ENCODE measurements at regions not wholly inside any gene's neighbourhood (a gene's known extent, or its start where the extent isn't known, plus 50 kb on each side); places are given as distances from the start of the nearest gene placed in this dataset.
"Not testable (repeated sequence)": the region's sequence is repeated elsewhere in the genome, so short reads cannot be mapped to it uniquely, and the experiment has no call there.

DNA sequence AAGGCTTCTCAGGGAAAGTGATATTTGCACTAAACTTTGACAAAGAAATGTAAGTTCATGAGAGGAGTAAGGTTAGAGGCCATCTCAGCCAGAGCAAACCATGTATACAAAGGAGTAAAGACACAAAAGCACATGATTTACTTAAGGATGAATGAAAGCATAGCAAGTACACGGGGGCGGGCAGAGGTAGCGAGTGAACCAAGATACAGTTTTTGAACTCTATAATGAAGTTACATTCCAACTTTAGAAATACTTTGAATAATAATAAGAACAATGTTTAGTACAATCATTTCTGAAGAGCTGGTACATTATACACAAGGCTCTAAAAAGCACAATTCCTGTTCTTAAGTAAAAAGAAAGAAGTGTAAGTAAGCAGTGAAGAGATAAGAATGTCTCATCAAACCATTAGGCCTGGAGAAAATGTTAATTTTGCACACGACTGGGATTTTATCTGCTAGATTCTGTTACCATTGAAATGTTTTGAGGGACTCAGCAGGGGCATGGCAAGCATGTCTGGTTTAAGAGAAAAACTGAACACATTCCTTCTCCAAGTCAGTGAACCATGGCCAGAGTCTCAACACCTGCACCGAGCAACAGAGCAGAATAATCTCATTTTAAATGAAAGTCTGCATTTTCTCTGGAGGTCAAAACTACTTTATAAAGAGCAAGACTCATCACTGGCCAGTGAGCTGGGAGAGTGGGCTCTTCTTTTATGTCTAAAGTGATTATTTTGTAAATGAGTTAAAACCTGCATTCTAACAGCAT is 147.6 kb upstream of the TRPM3 start:
- no peak for DNase-seq

DNA sequence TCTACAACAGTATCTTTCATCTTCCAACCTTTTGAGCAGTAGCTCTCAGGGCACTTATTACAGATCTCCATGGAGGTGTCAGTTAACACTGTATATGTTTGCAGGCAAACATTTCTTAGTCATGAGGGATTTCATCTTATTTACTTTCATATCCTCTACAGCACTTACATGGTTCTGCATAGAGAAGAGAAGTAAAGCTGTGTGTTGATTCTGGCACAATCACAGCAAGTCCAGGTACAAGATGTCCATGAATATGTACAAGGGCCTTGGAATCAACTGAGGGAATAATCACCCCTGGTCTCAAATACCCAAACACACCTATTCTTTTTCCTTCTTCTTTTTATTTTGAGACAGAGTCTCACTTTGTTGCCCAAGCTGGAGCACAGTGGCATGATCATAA is 142.0 kb upstream of the TRPM3 start:
- DNase-seq, result no peak

DNA sequence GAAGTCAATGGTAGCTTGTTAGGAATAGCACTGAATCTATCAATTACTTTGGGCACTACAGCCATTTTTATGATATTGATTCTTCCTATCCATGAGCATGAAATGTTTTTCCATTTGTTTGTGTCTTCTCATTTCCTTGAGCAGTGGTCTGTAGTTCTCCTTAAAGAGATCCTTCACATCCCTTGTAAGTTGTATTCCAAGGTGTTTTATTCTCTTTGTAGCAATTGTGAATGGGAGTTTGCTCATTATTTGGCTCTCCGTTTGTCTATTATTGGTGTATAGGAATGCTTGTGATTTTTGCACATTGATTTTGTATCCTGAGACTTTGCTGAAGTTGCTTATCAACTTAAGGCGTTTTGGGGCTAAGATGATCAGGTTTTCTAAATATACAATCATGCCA is 139.0 kb upstream of the TRPM3 start:
- DNase-seq, result not testable (repeated sequence)

DNA sequence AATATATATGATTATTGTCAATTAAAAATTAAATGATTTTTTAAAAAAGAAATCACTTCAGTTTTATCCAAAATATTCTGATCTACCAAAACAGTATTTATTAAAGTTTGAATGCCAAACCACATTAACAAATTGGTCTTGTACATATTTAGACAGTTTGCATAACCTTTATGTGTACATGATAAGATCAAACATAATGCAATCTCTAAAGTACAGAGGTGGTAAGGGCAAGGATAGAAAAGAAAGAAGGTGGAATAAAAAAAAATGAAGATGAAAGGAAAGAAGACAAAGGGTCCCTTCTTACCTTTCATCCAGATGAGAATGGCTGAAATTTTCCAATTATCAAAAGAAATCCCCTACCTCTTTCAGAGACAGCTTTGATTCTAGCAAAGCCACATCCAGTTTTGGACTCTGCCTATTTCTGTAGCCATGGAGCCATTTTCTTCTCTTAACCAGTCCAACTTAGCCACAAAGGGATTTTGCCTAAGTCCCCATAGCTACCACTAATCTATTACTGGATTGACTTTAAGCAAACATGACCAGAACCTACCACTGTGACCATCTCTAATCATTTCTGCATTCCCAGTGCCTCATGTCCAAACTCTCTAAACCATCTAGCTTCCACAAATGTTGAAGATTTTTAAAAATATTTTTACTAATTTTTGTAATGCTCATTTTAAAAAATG is 133.3 kb upstream of the TRPM3 start:
- no peak for DNase-seq

DNA sequence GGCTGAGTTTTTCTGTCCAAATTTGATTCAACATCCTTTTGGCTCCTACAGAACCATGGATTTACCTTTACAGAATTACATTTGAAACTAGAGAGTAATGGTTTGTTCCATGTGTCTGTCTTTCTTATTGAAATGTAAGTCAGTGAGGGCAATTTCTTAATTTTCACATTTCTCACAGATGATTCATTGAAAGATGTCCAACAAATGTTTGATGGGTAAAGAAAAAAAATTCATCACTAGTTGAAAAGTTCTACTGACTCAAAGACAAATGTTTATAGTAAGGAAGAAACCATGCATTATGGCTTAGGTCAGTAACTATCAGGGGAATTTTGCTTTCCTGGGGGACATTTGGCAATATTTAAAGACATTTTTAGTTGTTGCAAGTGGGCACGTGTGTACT is 131.6 kb upstream of the TRPM3 start:
- no peak for DNase-seq

DNA sequence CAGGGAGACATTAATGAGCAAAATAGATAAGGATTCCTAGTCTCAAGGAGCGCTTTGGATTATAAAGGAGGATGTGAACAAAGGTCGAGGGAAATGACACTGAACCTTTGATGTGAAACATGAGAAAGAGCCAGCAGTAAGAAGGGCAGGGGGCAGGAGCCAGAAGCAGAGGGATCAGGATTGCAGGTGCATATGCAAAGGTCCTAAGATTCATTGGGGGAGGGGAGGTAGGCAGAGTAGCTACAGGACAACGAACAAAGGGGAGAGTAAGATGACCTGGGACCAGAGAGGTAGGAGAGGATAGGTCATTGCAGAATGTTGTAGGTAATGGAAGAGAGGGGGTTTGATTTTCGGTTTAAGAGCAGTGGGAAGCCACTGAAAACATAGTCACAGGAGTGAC is 129.2 kb upstream of the TRPM3 start:
- DNase-seq, result peak in 1 of 2 experiments; percentile 42

DNA sequence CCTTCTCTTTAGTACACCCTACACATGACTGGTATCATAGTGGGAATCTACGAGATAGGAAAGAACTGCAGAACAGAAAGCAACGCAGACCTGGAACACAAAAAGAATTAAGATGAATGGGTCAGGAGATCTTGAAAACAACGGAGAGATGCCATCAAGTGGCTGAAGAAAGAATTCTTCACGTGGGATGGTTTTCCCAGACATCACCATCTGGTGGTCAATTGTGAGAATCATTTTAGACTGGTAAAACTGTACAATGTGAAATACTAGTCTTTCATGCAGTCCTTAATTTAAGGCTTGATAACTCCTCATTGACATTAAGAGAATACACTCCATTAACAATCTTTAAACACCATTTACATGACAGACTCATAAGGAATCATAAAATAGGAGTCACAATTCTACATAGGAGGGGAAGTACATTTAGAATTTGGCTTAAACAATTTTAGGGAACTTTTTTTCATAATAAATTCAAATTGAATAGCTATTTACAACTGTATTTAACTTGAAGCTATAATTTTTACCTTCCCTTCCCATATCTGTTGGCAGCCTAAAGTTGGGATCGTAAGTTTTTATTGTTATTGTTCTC is 128.4 kb upstream of the TRPM3 start:
- DNase-seq, result peak; percentile 55 to 67

DNA sequence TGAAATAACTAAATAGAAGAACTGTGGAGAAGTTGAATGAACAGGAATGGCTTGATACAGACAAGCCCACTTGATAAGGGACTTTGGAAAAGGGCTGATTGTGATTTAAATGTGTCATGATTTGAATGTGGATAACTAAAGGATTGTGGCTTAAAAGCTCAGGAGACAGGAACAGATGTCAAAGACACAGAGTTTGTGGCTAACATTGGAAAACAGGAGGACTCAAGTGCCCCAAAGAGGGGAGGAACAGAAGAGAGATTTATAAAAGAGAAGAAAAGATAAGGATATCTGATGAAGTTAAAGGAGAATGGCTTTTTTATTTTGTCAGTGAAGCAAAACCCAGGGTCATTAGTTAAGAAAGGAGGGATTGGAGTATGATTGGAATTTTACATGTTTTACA is 124.2 kb upstream of the TRPM3 start:
- DNase-seq, result no peak

DNA sequence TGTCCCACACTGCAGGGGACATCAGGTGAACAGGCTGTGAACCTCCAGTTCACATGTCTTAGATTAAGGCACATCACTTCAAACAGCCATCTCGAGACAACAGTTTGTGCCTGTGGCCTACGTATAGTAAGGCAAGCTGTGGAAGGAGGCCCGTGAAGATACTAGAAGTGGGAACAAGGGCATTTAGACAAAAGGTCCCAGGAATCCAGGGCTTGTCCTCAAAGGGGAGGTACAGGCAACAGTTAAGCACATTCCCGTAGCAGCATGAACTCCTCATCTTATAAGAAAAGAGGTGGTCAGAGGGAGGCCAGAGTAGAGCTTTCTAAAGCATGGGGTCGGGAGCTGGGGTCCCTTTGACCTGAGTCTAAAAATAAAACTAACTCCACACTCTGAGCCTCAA is 122.5 kb upstream of the TRPM3 start:
- DNase-seq, result no peak

DNA sequence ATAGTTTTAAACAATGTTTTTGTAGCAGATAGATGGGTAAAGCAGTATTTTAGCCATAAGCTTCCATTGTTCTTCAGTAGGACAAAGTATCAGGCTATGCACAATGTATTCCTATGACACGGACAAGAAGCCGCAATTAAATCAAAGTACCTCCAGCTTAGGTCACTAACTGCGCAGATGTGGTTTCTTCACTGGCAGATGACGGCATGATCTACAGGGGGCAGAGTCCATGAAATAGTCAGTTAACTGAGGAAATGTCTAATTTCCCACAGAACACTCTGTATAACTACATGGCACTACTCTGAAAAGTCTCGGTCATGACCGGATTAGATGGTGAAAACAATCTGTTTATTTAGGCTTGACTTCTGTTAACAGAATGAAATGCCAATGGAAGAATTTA is 120.7 kb upstream of the TRPM3 start:
- no peak for DNase-seq

DNA sequence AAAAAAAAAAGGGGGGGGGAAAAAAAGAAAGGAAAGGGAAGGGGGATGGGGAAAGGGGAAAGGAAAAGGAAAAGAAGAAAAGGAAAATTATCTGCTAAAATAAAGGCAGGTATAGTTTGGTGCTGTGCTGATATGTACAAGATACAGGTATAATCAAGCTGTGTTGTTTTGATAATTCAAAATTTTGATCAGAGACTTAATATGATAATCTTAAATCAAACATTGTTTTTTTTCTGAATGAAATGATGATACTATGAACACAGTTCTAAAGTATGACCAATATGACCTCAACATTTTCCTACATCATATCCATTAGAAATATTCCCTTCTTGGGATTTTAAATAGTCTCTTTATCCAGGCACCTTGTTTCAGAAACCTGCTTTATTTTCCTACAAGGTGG is 115.6 kb upstream of the TRPM3 start:
- DNase-seq, result no peak

DNA sequence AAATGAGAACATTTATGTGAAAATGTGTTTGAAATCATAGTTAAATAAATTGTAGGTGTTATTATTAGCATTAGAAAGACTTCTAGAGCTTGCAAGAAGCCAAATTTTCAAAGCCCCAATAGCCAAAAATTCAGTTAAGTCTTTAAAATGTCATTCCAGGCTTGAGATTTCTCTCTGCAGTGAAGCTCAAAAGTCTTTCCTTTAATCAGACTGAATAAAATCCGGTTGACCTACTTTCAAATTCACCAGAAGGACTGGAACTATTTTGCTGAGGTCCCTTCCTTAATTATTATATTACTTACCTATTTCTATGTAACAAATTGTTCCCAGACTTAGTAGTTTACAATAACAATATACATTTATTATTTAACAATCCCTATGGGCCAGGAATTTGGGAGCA is 112.2 kb upstream of the TRPM3 start:
- no peak for DNase-seq

DNA sequence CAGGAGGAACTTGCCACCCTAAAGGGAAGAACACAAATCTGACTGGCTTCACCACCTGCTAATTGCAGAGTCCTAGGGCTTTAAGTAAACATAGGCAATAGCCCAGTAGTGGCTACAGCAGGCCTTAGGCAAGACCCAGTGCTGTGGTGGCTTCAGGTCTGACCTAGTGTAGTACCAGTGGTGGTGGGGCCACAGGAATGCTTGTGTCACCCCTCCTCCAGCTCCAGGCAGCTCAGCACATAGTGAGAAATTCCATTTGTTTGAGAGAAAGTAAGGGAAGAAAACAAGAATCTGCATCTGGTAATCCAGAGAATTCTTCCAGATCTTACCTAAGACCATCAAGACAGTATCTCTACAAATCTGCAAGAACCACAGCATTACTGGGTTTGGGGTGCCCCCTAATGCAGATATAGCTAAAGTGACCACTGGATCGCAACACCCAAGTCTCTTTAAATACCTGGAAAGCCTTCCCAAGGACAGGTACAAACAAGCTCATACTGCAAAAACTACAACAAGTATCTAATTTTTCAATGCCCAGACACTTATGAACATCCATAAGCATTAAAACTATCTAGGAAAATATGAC is 102.6 kb upstream of the TRPM3 start:
- no peak for DNase-seq

DNA sequence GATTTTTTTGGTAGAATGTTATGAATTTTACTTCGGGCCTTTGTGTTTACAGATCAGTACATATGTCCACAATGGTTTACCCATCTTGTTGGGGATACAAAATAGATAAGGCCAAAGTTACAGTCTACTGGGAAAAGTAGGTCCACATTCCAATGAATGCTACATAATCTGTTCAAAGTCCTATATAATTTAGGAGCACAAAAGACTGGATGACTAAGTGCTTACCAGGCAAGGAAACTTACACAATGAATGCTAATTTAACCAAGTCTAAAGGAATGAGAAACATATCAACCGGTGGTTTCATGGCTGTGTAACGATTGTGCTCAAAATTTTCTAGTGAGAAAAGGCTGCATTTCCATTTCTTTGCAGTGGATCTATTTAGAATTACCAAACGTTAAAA is 97.4 kb upstream of the TRPM3 start:
- no peak for DNase-seq

DNA sequence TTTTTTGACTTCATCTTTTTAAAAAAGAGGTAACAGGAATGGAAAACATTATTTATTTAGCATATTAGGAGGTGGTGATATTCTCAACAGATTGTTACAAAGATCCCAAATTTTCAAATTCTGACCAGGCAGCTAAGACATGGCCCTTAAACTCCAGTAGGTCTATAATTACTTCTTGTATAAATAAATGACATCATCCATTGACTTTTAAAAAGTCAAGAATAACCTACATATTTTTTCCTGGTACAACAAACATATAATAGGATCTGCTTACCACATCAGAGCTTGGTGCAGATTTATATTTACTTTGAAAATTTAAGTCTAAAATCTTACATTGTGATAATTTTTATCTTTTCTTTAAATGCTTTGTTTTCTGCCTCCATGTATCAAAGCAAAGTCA is 92.2 kb upstream of the TRPM3 start:
- no peak for DNase-seq

DNA sequence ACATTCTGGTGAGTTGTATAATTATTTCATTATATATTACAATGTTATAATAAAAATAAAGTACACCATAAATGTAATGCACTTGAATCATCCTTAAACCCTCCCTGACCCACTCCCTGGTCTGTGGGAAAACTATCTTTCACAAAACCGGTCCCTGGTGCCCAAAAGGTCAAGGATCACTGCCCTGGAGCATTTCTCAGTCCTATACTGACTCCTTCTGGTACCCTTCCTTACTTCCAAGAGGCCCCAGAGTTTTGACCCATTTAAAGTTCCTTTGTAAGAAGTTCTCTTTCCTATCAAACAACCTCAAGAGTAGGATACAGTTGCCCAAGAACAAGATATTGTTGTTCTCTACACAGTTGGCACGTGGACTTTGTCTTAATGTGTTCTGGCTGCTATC is 88.9 kb upstream of the TRPM3 start:
- no peak for DNase-seq

DNA sequence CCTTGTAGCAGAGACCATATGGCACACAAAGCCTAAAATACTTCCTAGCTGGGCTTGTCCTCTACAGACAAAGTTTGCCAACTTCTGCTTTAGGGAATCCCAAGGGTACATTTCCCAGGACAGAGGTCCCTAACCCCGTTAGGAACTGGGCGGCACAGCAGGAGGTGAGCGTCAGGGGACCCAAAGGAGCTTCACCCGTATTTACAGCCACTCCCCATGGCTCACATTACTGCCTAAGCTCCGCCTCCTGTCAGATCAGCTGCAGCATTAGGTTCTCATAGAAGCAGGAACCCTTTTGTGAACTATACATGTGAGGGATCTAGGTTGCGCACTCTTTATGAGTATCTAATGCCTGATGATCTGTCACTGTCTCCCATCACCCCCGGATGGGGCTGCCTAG is 88.5 kb upstream of the TRPM3 start:
- no peak for DNase-seq

DNA sequence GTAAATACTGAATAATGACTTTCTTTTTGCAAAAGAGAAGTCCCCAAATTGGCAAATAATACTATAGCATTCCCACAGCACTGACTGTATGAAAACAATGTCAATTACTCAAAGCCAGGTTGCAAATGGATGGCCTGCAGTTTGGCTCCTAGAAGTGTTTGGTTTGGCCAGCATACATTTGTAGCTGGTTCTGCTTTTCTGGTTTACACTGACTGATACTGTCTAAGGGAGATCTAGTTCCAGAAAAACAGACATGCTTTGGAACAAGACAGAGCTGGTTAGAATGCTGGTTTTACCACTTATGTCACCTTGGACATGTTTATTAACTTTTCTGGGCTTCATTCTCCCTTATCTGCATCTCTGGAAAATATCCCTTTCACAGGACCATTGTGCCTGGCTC is 81.5 kb upstream of the TRPM3 start:
- DNase-seq, result no peak

DNA sequence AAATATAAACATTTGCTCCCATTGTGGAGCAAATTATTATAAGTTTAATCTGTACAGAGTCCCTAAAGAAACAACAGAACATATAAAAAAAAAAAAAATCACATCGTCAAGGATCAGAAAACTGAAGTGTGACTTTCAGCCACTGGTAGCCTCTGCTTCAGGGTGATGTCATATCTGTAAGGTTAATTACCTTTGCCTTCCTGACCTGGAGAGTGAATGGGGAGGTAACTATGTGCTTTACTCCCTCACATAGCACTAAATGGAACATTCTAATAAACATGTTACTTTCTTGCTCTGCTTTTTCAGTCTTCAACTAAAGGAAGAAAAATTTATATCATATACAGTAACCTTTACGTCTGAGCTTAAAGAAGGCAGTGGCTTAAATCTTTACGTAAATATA is 70.3 kb upstream of the TRPM3 start:
- no peak for DNase-seq

DNA sequence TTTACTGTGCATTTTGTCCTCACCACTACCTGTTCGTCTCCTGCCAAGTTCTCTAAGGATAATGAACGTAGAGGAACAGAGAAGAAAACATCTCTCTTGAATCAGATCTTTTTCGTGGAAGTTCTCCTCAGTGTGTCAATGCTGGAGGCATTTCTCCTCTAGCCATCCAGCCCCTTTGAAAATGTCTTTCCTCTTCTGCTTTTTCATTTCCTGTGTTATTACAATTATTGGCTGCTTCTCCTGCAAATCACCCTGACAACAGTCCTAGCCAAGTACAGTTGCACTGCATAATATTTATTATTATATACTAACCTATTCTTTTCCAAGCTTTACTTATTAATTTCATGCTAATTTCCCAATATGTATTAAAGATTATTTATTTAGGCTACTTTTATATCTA is 61.8 kb upstream of the TRPM3 start:
- no peak for DNase-seq

DNA sequence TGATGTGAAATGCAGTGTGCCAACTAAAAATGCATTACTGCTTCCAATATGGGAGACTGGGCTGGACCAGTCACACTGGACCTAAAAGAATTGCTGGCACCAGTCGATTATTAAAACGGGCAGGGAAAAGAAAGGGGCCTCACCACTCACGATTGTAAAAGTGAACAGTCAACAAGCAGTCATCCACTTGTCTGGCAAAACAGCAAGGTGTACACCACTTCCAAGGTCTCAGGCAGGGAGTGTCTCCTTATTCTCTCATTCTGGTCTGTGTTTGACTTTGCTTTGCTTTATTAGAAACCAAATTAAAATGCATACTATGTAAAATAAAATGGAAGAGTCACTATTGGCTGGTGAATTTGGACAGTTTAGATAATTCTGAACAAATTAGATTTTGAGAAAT is 57.8 kb upstream of the TRPM3 start:
- no peak for DNase-seq

DNA sequence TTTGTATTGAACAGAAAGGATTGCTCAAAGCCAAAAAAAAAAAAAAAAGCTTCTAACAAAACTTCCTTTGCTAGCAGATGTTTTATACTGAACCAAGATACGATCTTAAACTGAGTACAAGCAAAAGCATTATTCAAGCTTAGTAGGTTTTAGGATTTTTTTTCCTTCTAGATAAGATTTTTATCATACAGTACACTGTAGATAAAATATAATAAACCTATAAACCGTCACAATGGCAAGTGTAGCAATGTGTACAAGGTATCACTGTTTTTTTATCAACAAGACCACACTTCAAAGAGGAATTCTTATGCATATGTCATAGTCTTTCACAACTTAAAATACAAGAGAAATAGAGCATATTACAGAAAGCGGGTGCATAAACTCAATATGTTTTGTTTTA is 56.5 kb upstream of the TRPM3 start:
- DNase-seq, result no peak

DNA sequence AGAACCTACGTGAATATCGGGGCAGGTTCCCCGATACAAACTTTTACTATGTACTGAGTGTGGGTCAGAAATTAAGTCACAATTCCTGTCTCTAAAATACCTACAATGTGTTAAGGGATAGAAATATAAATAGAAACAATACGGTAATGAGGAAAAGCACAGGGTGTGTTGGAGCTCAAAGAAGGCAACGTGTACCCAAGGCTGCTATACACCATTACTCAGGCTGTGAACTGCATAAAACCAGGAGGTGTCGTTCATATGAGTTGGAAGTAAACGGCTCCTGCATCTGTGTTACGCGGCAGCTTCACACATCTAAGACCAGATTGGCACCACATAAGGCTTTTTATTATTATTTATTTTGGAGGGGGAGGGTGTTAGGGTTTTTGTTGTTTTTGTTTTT is 50.1 kb upstream of the TRPM3 start:
- no peak for DNase-seq

All from NCI-H526 (cell line).